Keratinocyte (primary cell): ENCODE measurements at regions not wholly inside any gene's neighbourhood (a gene's known extent, or its start where the extent isn't known, plus 50 kb on each side); places are given as distances from the start of the nearest gene placed in this dataset.
"Not testable (repeated sequence)": the region's sequence is repeated elsewhere in the genome, so short reads cannot be mapped to it uniquely, and the experiment has no call there.

ENCODE experiments used
- DNase-seq: peaks from one replicate; pipeline ENCODE4 v3.0.0-alpha.2; 2011; ENCODE audit warnings: low read depth, missing footprints, low spot score
- FAIRE-seq: peaks from 2 replicates; lab custom pipeline; 2011; peaks lifted over from hg19 to GRCh38; lab: Jason Lieb, UNC
- H2AFZ ChIP-seq: 2 replicates; pipeline ENCODE4 v1.6.0; 2012; ENCODE audit warnings: low read length, control low read depth, inconsistent platforms; ENCODE audit not compliant: control insufficient read depth
- H3K27ac ChIP-seq: 2 replicates; pipeline ENCODE4 v1.5.1; 2011; ENCODE audit warnings: low read length; ENCODE audit not compliant: control insufficient read depth, insufficient read depth
- H3K27me3 ChIP-seq: 3 replicates; pipeline ENCODE4 v1.6.0; 2011; ENCODE audit warnings: low read length; ENCODE audit not compliant: control insufficient read depth, insufficient read depth; ENCODE audit errors: extremely low read depth
- H3K36me3 ChIP-seq, 2 experiments: 2 replicates in 1 of 2; 3 replicates in 1 of 2; pipeline ENCODE4 v1.5.1; 2011; ENCODE audit warnings: low read length in 2 of 2, mild to moderate bottlenecking in 1 of 2; ENCODE audit not compliant: control insufficient read depth in 2 of 2, insufficient read depth in 2 of 2; ENCODE audit errors: extremely low read depth in 1 of 2
- H3K4me1 ChIP-seq: 3 replicates; pipeline ENCODE4 v1.5.1; 2011; ENCODE audit warnings: low read length; ENCODE audit not compliant: control insufficient read depth, insufficient read depth; ENCODE audit errors: extremely low read depth
- H3K4me2 ChIP-seq: 3 replicates; pipeline ENCODE4 v1.6.0; 2011; ENCODE audit warnings: low read depth, low read length; ENCODE audit not compliant: control insufficient read depth, insufficient read depth; ENCODE audit errors: extremely low read depth
- H3K4me3 ChIP-seq, 3 experiments: fragments of 200-600 bp in 1 of 3; sonication (generic) in 1 of 3; 2 replicates in 2 of 3; 3 replicates in 1 of 3; pipeline ENCODE4 v1.5.1; 2011 to 2016; ENCODE audit warnings: low read length in 3 of 3, mild to moderate bottlenecking in 3 of 3, control low read depth in 2 of 3, inconsistent platforms in 1 of 3, low read depth in 1 of 3, mixed read lengths in 1 of 3, mixed run types in 1 of 3, moderate library complexity in 1 of 3; ENCODE audit not compliant: control insufficient read depth in 2 of 3, insufficient read depth in 2 of 3; ENCODE audit errors: extremely low read depth in 1 of 3
- H3K79me2 ChIP-seq: 2 replicates; pipeline ENCODE4 v1.6.0; 2012; ENCODE audit warnings: low read length; ENCODE audit not compliant: control insufficient read depth, insufficient read depth
- H3K9ac ChIP-seq: 3 replicates; pipeline ENCODE4 v1.6.0; 2011; ENCODE audit warnings: low read length; ENCODE audit not compliant: control insufficient read depth, insufficient read depth; ENCODE audit errors: extremely low read depth
- H3K9me1 ChIP-seq: 3 replicates; pipeline ENCODE4 v1.6.0; 2011; ENCODE audit warnings: low read length; ENCODE audit not compliant: control insufficient read depth, insufficient read depth; ENCODE audit errors: extremely low read depth
- H3K9me3 ChIP-seq: 2 replicates; pipeline ENCODE4 v1.5.1; 2012; ENCODE audit warnings: low read depth, low read length; ENCODE audit not compliant: control insufficient read depth
- H4K20me1 ChIP-seq: 3 replicates; pipeline ENCODE4 v1.6.0; 2011; ENCODE audit warnings: low read length; ENCODE audit not compliant: control insufficient read depth, insufficient read depth; ENCODE audit errors: extremely low read depth
- CTCF ChIP-seq, 3 experiments: IDR thresholded peaks in 1 of 3; conservative IDR thresholded peaks in 1 of 3; optimal IDR thresholded peaks in 1 of 3; 2 replicates in 2 of 3; 3 replicates in 1 of 3; pipeline versions ENCODE3 to v1.5.1; 2011; ENCODE audit warnings: low read length in 3 of 3, mild to moderate bottlenecking in 3 of 3, moderate library complexity in 2 of 3, control low read depth in 1 of 3, inconsistent platforms in 1 of 3; ENCODE audit not compliant: insufficient read depth in 2 of 3; ENCODE audit errors: extremely low read depth in 1 of 3
- EZH2 ChIP-seq: IDR thresholded peaks from one replicate; pipeline ENCODE4 v1.6.1; 2012; ENCODE audit warnings: inconsistent platforms, mild to moderate bottlenecking, low read length, moderate library complexity
- dilution Hi-C: fragments of 300-500 bp; cut with MboI; formaldehyde crosslinking; loops from one replicate; pipeline ENCODE4 v1.7.0; 2020; ENCODE audit warnings: low sequenced_read_pairs; ENCODE audit not compliant: extremely low pct_ligation_motif_present

- Histone ChIP-seq H3K79me2 (no peaks in the 10 kb centered on the region), H3K27me3 (no peaks in the 10 kb centered on the region), H3K4me2 (no peak overlapping the region), H2AFZ (no peak overlapping the region), H3K9ac (no peak overlapping the region), H3K27ac (no peak overlapping the region), H4K20me1 (no peaks in the 10 kb centered on the region), H3K4me1 (no peaks in the 10 kb centered on the region), H3K9me3 (no peaks in the 10 kb centered on the region), H3K4me3 (no peak overlapping the region), H3K9me1 (no peaks in the 10 kb centered on the region), H3K36me3 (no peaks in the 10 kb centered on the region)
- TF ChIP-seq CTCF (optimal IDR thresholded peaks at IDR 0.05 in 1 of 3, IDR thresholded peaks at IDR 0.05 in 1 of 3, conservative IDR thresholded peaks at IDR 0.05 in 1 of 3; ENCODE audit: extremely low read depth in 1 of 3, insufficient read depth in 2 of 3, low read length in 3 of 3) (no peak), EZH2 (no peak)
- DNase-seq (no peak), FAIRE-seq (no peak)
- dilution Hi-C loops, result no loop called here
Measured at GRCh38 chr17:20721171-20721570, 141.6 kb downstream of the CDRT15L2 start.

- H4K20me1 ChIP-seq, dilution Hi-C loops, FAIRE-seq, H3K9me3 ChIP-seq, H3K27me3 ChIP-seq, H3K4me2 ChIP-seq, H3K9ac ChIP-seq, H3K9me1 ChIP-seq, H3K4me3 ChIP-seq, H3K27ac ChIP-seq, H3K36me3 ChIP-seq, H3K79me2 ChIP-seq, H2AFZ ChIP-seq, H3K4me1 ChIP-seq, DNase-seq: not testable (repeated sequence)
Measured at GRCh38 chr17:20724391-20724790, 144.9 kb downstream of the CDRT15L2 start.

- H3K9ac ChIP-seq, dilution Hi-C loops, H3K4me1 ChIP-seq, FAIRE-seq, H3K9me1 ChIP-seq, H3K36me3 ChIP-seq, H3K27ac ChIP-seq, H3K27me3 ChIP-seq, H3K4me3 ChIP-seq, H2AFZ ChIP-seq, H3K4me2 ChIP-seq, DNase-seq, H4K20me1 ChIP-seq, H3K79me2 ChIP-seq, H3K9me3 ChIP-seq: not testable (repeated sequence)
Measured at GRCh38 chr17:20727201-20727600, 147.7 kb downstream of the CDRT15L2 start.
